ENCODE measurements at regions not wholly inside any gene's neighbourhood (a gene's known extent, or its start where the extent isn't known, plus 50 kb on each side); places are given as distances from the start of the nearest gene placed in this dataset.
A peak's percentile ranks its signal among the peaks of the same experiment; 100 is the strongest.

- DNase-seq (ENCODE audit: low spot score): no peak
- no peak for TF ChIP-seq CTCF (IDR thresholded peaks at IDR 0.05)
- no peak for ATAC-seq (ENCODE audit: low FRiP score)
These were observed 97.2 kb upstream of the TMEM260 start for GRCh38 chr14:56482310-56482911.

DNA sequence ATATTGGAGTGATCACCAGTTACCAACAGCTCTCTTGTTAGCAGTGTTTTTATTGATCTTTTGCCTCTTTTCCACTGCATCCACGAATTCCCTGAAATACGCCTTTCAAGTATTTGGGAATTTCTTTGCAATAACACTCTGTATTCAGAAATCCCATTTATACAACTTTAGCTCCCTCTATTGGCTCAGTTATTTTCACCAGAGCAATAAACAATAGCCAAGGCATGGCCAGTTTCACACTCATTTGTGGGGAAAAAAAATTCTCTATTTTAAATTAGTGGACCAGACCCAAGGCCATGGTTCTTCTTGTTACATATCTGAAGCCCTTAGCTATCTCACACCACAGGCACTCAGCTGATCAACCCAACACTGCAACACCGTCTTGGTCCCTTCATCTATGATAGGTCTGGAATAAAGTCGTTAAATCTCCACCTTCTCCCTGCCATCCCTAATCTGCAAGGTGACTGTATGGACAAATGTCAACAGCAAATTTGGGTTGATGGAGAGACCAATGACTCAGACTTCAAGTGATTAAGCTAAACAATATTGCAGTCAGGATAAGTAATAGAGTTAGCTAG is 92.4 kb upstream of the TMEM260 start:
- no peak for TF ChIP-seq CTCF (IDR thresholded peaks at IDR 0.05)
- DNase-seq (ENCODE audit: low spot score) (no peak), ATAC-seq (ENCODE audit: low FRiP score) (no peak)

DNA sequence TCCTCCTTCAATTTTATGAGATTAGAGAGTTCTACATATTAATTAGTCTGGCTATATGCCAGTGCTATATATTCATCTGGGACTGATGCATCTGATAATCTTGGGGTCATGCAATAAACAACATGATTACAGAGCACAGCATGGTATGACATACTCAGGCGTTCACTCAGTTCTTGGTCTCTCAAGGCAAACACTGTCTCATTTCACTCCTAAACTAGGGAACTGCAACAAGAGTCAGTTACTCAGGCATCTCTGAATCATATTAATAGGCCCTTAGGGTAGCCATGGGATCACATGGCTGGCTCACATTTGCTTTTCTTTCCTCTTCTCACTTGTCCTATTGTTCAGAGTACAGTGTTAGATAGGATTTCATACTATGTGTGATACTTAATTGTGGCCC is 91.8 kb upstream of the TMEM260 start:
- TF ChIP-seq CTCF (IDR thresholded peaks at IDR 0.05): no peak
- DNase-seq (ENCODE audit: low spot score) (no peak), ATAC-seq (ENCODE audit: low FRiP score) (no peak)

DNA sequence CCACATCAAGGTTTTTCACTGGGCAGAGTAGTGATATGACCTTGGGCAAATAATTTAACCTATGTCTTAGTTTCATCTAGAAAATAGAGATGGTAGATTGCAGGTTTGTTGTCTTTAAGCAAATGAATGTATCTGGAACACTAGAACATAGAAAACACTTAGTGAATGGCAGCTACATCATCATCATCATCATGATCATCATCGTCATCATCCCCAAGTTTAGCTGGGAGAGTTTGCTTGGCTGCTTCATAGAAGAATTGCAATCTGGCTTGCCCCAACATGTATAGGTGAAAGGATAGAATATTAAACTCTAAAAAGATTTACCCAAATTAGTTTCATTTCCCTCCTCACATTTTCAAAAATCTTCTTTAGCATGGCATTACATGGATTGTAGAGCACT is 91.3 kb upstream of the TMEM260 start:
- no peak for TF ChIP-seq CTCF (IDR thresholded peaks at IDR 0.05)
- DNase-seq (ENCODE audit: low spot score): no peak
- no peak for ATAC-seq (ENCODE audit: low FRiP score)

DNA sequence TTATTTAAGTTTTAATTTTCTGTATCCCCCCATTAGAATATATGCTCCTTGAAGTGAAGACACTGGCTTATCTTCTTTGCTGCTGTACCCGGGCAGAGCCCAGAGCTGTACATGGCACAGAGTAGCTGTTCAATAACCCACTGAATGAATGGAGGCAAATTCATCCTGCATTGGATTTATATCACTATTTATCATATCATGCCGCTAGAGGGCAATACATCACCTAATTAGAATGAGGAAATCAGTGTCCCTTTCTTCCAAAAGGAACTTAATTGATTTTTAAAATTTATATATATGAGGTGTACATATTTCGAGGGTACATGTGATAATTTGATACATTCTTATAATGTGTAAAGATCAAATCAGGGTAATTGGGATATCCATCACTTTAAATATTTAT is 89.2 kb upstream of the TMEM260 start:
- no peak for ATAC-seq (ENCODE audit: low FRiP score)
- no peak for TF ChIP-seq CTCF (IDR thresholded peaks at IDR 0.05)
- DNase-seq (ENCODE audit: low spot score): no peak

GRCh38 chr14:56491299-56492285 is 88.0 kb upstream of the TMEM260 start:
- no peak for DNase-seq (ENCODE audit: low spot score)
- peak; percentile 41 for ATAC-seq (ENCODE audit: low FRiP score)
- TF ChIP-seq CTCF (IDR thresholded peaks at IDR 0.05): peak in 1 of 3 donors; percentile 13
